ENCODE measurements at regions not wholly inside any gene's neighbourhood (a gene's known extent, or its start where the extent isn't known, plus 50 kb on each side); places are given as distances from the start of the nearest gene placed in this dataset.

GRCh38 chr13:91052876-91053275 lies 294.6 kb upstream of the MIR17HG start (continued):
- TF ChIP-seq SP1 (IDR thresholded peaks at IDR 0.05; ENCODE audit: low read depth) (no peak), MAX (IDR thresholded peaks at IDR 0.05) (no peak), ATF3 (IDR thresholded peaks at IDR 0.05) (no peak), POLR2AphosphoS5 (IDR thresholded peaks at IDR 0.05; ENCODE audit: low read depth, low read length) (no peak)

GRCh38 chr13:91053318-91054065 lies 294.0 kb upstream of the MIR17HG start:
- no peak overlapping the region for H3K4me2 ChIP-seq (ENCODE audit: low read length)
- DNase-seq (ENCODE audit: low read depth, low spot score) (no peak), ATAC-seq (no peak)
- H3K4me1 ChIP-seq (ENCODE audit: control insufficient read depth in 1 of 2, insufficient read depth in 2 of 2, low read length in 2 of 2) = no peaks in the 10 kb centered on the region
- H3K27me3 ChIP-seq (ENCODE audit: insufficient read depth, low read length) = no peaks in the 10 kb centered on the region
- ChIA-PET POLR2A (no interaction called here), RAD21 (ENCODE audit: low non-redundant PET in 1 of 2, low total read pairs in 2 of 2, uncharacterized antibody in 2 of 2, unreplicated experiment in 2 of 2) (no interaction called here), CTCF (no interaction called here)
- H3K4me3 ChIP-seq (replicated peaks in 1 of 2; ENCODE audit: low read depth in 1 of 2, low read length in 2 of 2) = no peak overlapping the region
- no peak overlapping the region for H3K27ac ChIP-seq (ENCODE audit: low read depth, low read length)
- H3K9me2 ChIP-seq (ENCODE audit: insufficient read depth) = no peaks in the 10 kb centered on the region
- no TSS peak for BruUV-seq (replicated peaks)
- H2AFZ ChIP-seq (ENCODE audit: low read depth, low read length, poor library complexity, severe bottlenecking) = no peak overlapping the region
- no peak overlapping the region for H3K9ac ChIP-seq (ENCODE audit: low read length)
- intact Hi-C loops (cut with micrococcal nuclease) = no loop called here
- no peaks in the 10 kb centered on the region for H3K36me3 ChIP-seq (ENCODE audit: control insufficient read depth in 1 of 2, insufficient read depth in 2 of 2, low read length in 2 of 2)
- peaks cover 0 to 3% of the 10 kb centered on the region in 2 experiments; a peak in 1 of 4 replicates for H3K9me3 ChIP-seq (ENCODE audit: control insufficient read depth in 1 of 2, insufficient read depth in 1 of 2, low read depth in 1 of 2, low read length in 2 of 2)
- H4K20me1 ChIP-seq (ENCODE audit: insufficient read depth) = no peaks in the 10 kb centered on the region
- H3K79me2 ChIP-seq (ENCODE audit: insufficient read depth, low read length) = no peaks in the 10 kb centered on the region
- TF ChIP-seq EZH2phosphoT487 (IDR thresholded peaks at IDR 0.05; ENCODE audit: borderline replicate concordance) (no peak), SP1 (IDR thresholded peaks at IDR 0.05; ENCODE audit: low read depth) (no peak), ZBTB33 (IDR thresholded peaks at IDR 0.05; ENCODE audit: extremely low read depth, insufficient replicate concordance, low read length) (no peak), CEBPB (IDR thresholded peaks at IDR 0.05; ENCODE audit: low read depth) (no peak), CBX3 (IDR thresholded peaks at IDR 0.05; ENCODE audit: low read depth) (no peak), REST (IDR thresholded peaks at IDR 0.05; ENCODE audit: low read depth) (no peak), ATF3 (IDR thresholded peaks at IDR 0.05) (no peak), CTCF (IDR thresholded peaks at IDR 0.05 in 2 of 3, conservative IDR thresholded peaks at IDR 0.05 in 1 of 3; ENCODE audit: borderline replicate concordance in 1 of 3, insufficient read depth in 1 of 3, low read depth in 2 of 3, low read length in 2 of 3) (no peak), MAX (IDR thresholded peaks at IDR 0.05) (no peak), SIN3A (IDR thresholded peaks at IDR 0.05; ENCODE audit: low read depth) (no peak), POLR2A (IDR thresholded peaks at IDR 0.05; ENCODE audit: borderline replicate concordance, extremely low read depth, insufficient read depth, insufficient read length) (no peak), ELF1 (IDR thresholded peaks at IDR 0.05; ENCODE audit: borderline replicate concordance, low read depth) (no peak), POLR2AphosphoS5 (IDR thresholded peaks at IDR 0.05; ENCODE audit: low read depth, low read length) (no peak)

Measured in HCT116 (cell line).